GM13976 (cell line): ENCODE measurements at regions not wholly inside any gene's neighbourhood (a gene's known extent, or its start where the extent isn't known, plus 50 kb on each side); places are given as distances from the start of the nearest gene placed in this dataset.

Source experiments
- DNase-seq: peaks from one replicate; pipeline ENCODE4 v3.0.0; 2012; ENCODE audit warnings: low spot score
- in situ Hi-C: fragments of 300-500 bp; cut with MboI; formaldehyde crosslinking; loops from one replicate; pipeline ENCODE4 v1.12.0; 2022; ENCODE audit warnings: low sequenced_read_pairs, mixed read lengths, inconsistent platforms; ENCODE audit not compliant: unreplicated experiment
- TF ChIP-seq, protein P1 (sequence below): IDR thresholded peaks from 2 replicates; pipeline ENCODE4 v1.5.1; 2012; ENCODE audit warnings: borderline replicate concordance, mild to moderate bottlenecking; ENCODE audit not compliant: insufficient read depth; ENCODE audit errors: extremely low read depth, missing control alignments, control extremely low read depth

DNA sequence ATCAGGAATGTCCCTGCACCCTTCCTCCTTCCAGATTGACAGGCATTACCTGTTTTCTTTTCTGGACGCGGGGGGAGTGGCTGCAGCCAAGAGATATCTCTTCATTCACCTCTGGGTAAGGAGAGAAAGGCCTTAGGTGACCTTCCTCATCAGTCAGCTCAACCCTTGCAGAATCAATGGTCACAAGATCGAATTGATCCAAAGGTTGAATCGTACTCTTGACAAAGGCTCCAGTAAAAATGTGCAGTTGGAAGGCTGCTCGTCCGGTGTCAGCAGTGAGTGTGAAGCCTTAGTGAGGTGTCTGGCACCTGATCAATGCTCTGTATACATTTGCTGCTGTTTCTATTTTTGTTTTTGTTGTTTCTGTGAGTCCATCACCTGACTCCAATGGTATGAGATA is 282.6 kb upstream of the AJAP1 start:
- in situ Hi-C loops = no loop called here
- no peak for DNase-seq
- TF ChIP-seq, protein P1, sequence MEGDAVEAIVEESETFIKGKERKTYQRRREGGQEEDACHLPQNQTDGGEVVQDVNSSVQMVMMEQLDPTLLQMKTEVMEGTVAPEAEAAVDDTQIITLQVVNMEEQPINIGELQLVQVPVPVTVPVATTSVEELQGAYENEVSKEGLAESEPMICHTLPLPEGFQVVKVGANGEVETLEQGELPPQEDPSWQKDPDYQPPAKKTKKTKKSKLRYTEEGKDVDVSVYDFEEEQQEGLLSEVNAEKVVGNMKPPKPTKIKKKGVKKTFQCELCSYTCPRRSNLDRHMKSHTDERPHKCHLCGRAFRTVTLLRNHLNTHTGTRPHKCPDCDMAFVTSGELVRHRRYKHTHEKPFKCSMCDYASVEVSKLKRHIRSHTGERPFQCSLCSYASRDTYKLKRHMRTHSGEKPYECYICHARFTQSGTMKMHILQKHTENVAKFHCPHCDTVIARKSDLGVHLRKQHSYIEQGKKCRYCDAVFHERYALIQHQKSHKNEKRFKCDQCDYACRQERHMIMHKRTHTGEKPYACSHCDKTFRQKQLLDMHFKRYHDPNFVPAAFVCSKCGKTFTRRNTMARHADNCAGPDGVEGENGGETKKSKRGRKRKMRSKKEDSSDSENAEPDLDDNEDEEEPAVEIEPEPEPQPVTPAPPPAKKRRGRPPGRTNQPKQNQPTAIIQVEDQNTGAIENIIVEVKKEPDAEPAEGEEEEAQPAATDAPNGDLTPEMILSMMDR = no peak

DNA sequence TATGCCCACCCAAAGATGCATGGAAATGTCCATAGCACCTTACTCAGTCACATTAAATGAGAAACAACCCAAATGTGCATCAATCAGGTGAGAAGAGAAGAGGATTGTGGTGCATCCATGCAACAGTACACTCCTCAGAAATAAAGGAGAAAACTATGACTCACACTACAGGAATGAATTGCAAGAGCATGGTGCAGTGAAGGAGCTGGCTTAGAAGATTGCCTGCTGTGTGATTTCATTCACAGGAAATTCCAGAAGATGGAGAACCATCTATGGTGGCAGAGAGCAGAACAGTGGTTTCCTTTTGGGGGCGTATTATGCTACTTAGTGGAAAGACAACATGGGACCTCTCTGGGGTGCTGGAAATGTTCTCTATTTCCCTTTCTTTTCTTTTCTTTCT is 278.6 kb upstream of the AJAP1 start:
- TF ChIP-seq, protein P1 = no peak
- in situ Hi-C loops = no loop called here
- DNase-seq = no peak

DNA sequence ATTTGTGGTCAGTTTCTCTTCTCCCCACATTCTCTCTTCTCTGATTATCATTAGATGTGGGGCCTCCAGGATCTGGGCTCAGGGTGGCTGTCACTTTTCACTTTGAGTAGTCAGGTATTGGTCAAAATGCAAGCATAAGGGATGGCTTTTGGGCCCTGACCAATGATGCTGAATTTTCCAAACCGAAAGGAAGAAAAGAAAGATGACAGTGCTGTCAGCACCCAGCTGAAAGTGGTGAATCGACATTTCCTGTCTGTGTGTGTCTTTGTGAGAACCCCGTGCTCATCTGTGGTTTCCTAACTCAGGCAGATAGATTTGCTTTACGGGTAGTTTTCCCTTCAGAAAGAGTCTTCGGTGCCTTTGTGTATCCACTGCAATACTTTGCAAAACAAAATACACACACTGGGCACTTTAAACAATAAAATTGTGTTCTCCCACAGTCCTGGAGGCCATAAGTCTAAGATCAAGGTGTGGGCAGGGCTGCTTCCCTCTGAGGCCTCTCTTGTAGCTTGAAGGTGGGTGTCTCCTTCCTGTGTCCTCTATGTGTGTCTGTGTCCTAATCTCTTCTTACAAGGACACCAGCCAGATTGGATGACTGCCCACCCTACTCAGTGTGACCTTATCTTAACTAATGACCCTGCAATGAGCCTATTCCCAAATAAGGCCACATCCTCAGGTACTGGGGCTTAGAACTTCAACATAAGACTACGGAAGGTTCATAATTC is 274.8 kb upstream of the AJAP1 start:
- in situ Hi-C loops = no loop called here
- no peak for DNase-seq
- TF ChIP-seq, protein P1 = no peak

DNA sequence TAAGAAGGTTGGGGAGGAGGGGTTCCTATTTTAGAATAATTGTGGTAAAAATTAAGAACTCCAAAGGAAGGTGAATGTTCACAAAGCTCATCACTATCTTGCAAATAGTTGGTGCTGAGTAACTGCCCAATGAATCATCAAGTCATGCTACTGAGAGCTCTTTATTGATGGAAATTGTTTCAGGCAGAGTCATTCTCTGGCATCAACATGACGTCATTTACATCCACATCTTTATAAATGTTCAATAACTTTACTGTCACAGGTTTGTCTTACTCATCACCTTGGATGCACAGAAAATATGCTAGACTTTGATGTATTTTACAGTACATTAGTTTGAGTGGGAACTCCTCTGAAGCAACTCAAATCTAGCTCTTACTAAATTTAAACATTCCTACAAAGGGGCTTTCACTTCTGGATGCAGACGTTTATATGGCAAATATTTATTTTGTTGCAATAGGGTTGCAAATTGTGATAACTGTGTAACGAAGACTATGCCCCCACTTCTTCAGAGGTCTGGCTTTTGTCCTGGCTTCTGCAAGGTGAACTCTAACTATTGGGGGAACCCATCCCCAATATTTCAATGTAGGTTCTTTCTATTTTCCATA is 273.7 kb upstream of the AJAP1 start:
- TF ChIP-seq, protein P1 = no peak
- no peak for DNase-seq
- in situ Hi-C loops = no loop called here

DNA sequence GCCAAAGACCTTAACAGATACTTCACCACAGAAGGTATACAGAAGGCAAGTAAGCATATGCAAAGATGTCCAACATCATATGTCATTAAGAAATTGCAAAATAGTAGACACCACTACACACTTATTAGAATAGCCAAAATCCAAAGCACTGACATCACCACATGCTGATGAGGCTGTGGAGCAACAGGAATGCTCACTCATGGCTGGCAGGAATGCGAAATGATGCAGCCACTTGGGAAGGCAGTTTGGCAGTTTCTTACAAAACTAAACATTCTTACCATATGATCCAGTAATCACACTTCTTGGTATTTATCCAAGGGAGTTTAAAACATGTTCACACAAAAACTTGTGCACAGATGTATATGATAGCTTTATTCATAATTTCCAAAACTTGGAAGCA is 261.2 kb upstream of the AJAP1 start:
- DNase-seq = no peak
- in situ Hi-C loops = no loop called here
- TF ChIP-seq, protein P1 = no peak

DNA sequence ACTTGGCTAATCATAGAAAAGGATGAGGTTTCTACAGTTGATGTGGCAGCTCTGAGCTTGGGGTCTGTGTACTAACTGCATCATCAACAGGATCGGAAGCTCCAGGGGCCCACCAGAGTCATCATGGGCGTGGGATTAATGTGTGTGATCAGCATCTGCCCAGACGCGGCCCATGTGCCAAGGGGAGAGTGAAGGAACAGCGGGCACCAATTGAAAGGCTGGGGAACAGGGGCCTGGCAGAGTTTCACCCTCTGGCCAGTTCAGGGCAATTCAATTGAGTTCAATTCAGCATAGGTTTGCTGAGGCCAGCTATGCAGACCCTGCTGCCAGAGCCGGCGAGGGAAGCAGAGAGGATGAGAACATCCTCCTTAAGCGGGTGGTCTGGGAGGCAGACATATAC is 260.0 kb upstream of the AJAP1 start:
- DNase-seq = no peak
- TF ChIP-seq, protein P1 = no peak
- in situ Hi-C loops = no loop called here

DNA sequence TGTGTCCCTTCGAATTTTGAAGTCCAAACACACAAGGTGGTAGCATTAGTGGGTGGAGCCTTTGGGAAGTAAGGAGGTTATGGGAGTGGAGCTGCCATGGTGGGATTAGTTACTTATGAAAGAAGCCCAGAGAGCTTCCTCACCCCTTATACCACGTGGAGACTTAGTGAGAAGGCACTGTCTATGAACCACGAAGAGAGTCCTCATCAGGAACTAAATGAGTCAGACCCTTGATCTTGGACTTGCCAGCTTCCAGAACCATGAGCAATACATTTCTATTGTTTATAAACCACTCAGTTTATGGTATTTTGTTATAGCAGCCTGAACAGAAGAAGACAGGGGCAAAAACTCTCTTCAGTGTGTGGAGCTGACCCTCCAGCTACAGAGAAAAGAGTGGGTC is 259.3 kb upstream of the AJAP1 start:
- no peak for DNase-seq
- TF ChIP-seq, protein P1 = no peak
- in situ Hi-C loops = no loop called here
